HG02884 (cell line): ENCODE measurements at regions not wholly inside any gene's neighbourhood (a gene's known extent, or its start where the extent isn't known, plus 50 kb on each side); places are given as distances from the start of the nearest gene placed in this dataset.

Experiments used
- ATAC-seq: cut with Tn5 transposase; IDR thresholded peaks from one replicate; pipeline ENCODE4 v1.9.1; 2021; ENCODE audit warnings: mild to moderate bottlenecking, moderate library complexity; ENCODE audit not compliant: unreplicated experiment

DNA sequence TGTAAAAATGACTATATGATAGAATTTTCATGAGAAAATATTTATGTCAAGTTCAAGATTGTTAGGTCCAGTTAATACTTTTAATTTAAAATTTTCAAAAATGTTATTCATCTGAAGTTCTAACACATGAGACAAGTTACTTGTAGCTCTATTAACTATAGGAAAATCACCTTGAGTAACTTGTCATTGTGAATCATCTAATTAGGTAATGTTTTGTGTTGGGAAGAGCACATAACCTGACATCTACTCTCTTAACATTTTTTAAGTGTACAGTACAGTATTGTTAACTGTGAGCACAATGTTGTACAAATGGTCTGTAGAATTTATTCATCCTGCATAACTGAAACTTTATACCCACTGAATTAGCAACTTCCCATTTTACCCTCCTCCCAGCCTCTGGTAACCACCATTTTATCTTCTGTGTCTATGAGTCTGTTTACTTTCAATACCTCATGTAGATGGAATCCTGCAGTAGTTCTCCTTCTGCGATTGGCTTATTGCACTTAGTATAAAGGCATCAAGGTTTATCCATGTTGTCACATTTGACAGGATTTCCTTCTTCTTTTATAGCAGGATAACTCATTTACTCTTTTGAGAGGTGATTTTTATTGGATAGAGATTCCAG is 54.6 kb downstream of the ARL4A start:
- ATAC-seq = no peak

DNA sequence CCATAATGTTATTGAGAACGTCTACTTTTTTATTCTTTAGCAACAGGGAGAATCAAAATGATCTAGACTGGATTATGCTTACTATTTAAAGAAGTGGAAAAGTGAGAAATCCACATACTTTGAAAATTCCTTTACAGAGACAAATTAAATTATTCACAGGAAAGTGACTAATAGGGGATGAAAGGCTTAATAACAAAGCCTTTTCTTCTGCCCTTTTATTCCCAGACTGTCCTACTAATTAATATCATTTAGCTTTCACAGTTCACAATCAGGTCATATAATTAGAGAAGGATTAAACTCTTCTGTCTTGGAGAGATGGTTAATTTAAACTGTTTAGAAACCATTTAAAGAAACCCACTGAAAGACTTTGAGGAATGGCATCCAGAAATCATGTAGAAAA is 58.8 kb downstream of the ARL4A start:
- no peak for ATAC-seq

DNA sequence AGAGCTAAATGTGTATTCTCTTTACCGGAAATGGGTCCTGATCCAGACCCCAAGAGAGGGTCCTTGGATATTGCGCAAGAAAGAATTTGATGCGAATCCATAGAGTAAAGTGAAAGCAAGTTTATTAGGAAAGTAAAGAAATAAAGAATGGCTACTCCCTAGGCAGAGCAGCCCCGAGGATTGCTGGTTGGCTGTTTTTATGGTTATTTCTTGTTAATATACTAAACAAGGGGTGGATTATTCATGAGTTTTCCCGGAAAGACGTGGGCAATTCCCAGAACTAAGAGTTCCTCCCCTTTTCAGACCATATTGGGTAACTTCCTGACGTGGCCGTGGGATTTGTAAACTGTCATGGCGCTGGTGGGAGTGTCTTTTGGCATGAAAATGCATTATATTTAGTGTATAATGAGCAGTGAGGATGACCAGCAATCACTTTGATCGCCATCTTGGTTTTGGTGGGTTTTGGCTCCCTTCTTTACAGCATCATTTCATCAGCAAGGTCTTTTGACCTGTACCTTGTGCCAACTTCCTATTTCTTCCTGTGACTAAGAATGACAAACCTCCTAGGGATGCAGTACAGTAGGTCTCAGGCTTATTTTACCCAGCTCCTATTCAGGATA is 60.4 kb downstream of the ARL4A start:
- ATAC-seq = no peak

DNA sequence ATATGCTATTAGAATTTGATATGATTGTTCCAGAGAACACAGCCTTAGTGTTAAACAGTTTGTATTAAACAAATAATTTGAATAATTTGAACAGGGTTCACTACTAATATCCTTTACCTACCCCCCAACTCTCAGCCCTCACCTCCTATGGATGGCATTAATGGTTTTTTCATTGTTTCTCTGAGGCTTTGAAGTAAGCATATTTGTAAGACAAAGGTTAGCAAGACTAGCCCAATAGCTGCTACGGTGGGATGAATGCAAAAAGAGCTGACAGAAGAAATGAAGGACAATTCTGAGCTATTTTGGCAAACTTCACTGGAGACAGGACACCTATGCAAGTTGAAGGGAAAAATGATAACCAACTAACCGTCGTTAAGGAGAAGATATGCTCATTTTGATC is 61.6 kb downstream of the ARL4A start:
- ATAC-seq = no peak

DNA sequence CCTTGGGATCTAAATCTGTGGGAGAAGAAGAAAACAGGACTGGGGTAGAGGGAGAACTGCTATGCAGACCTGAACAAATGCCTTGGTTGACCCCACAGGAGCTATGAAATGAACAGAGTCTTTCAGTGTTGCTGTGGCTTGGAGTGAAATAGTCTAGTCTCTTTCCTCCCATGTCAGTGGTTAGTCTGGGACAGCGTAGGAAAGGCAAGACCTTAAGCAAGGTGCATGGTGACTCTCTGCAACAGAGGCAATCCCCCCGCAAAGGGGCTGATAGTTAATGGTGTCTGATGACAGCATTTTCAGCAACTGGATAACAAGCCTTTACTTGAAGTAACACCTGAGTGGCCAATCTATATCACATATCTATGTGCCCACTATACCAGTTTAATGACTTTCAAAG is 62.3 kb downstream of the ARL4A start:
- ATAC-seq = no peak

DNA sequence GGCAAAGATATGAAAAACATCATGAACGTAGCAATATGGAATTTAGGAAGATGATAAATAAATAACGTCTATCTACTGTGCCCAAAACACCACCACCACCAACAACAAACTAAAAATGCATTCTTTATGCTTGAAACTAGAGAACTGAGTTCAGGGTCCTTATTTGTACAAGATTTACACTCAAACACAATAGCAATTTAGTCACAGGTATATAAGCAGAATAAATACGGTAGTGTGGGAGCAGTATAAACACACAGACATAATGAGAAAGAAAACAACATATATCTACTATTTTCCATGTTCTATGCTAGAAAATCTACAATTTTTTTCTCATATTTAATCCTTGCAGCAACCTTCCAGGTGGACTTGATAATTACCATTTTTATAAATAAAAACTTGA is 64.3 kb downstream of the ARL4A start:
- ATAC-seq = no peak

DNA sequence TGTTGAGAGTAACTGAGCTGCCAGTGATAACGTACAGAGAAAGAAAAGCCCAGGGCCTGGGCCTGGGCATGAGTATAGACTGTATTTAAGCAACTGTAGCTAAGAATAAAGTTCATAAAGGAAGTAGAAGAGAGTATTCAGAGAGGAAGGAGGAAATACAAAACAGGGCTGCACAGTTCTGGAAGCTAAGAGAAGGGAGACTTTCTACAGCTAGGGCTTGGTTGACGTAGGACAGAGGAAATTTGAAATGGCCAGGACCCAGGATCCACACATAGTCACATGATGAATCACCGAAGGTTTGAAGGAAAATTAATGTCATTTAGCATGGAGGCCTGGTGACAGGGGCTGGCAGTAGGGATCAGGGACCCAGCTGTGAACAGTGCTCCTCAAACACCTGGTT is 66.7 kb downstream of the ARL4A start:
- ATAC-seq = no peak

DNA sequence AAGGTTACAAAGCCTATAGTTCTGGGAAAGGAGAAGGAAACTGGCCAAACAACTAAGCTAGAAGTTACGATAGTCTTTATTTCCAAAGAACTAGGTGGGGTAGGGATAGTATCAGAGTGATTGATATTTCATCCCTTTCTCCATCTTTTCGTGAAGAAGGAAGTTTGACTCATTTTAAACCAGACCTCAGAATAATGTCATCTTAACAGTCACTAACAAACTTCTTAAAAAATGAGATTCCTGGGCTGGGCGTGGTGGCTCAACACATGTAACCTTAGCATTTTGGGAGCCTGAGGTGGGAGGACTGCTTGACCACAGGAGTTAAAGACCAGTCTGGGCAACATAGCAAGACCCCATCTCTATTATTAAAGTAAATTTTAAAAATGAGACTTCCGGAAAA is 69.4 kb downstream of the ARL4A start:
- ATAC-seq = no peak

DNA sequence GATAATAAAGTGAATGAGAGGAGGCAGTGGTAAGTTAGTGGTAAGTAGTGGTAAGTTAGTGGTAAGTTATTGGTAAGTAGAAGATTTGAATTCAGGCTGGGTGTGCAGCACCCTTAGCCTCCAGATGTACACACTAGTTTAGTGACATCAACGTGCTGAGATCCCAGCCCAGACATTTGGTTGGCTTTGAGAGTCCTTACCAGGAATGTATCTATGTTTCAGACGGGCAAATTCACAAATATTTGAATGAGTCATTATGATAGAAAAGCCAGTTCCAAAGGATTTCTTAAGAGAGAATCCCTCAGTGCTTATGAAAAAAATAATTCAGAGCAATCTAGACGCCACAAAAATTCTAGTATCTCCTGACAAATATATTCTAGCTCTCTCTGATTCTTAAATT is 70.0 kb downstream of the ARL4A start:
- no peak for ATAC-seq

DNA sequence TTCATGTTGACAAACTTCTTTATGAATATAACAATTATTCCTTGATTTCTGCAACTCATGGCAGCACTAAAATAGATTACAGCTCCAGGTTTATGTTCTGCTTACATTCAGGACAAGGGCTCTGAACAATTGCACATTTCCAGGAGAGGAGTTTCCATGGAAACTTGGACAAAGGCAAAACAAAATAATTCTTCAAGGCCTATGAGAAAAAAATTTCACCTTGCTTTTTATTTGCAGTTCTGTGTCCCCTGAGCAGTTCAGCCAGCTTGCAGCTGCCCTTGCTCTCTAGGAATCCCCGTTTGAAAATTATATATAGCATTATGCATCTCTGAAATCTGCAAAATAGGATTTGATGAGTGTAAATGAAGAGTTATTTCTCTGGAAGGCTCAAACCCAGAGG is 71.7 kb downstream of the ARL4A start:
- no peak for ATAC-seq

DNA sequence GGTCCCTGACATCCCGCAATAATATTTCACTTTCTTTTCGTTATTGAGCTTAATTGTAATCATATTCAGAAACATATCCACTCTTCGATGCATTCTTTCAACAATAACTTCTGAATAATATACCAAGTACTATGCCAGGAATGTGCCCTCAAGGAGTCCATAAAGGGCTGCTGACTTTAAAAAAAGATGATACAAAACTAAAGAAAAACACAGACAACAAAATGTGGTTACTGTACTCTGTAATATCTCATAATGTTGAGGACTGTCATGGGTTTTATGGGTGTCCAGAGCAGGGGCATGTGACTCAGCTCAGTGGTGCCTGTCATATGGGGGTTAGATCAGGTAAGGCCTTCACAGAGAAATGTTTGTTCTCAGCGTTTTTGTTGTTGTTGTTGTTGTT is 73.7 kb downstream of the ARL4A start:
- no peak for ATAC-seq

DNA sequence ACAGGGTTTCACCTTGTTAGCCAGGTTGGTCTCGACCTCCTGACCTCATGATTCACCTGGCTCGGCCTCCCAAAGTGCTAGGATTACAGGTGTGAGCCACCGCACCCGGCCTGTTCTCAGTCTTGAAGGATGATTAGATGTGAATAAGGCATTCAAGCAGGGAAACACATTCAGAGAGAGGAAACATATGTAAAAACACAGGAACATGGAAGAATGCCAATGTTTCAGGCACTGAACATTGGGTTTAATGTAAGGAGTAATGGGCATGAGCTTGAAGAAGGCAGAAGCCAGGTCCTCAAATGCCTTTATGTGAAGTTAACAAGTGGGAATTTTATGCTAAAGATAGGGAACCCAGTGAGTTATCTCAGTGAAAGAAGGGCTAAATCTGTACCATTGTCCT is 74.3 kb downstream of the ARL4A start:
- ATAC-seq = no peak

DNA sequence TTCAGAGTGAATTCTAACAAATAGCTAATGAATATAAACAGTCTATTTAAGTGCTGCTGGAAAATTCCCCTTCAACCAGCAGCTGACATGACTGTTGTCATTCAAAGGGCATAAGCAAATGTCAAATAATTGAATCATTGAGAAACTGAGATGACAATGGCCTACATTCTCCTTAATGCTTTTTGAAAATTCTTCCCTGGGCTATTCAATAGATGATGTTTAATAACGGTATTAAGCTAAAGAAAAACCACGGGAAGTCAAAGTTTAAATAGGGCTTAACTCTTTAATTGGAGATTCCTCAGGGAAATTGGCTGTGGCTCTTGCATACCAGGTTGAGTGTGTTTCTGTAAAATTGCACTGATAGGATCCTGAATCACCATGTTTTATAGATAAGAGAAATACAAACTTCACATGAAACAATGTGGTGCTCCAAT is 77.0 kb downstream of the ARL4A start:
- ATAC-seq = no peak

DNA sequence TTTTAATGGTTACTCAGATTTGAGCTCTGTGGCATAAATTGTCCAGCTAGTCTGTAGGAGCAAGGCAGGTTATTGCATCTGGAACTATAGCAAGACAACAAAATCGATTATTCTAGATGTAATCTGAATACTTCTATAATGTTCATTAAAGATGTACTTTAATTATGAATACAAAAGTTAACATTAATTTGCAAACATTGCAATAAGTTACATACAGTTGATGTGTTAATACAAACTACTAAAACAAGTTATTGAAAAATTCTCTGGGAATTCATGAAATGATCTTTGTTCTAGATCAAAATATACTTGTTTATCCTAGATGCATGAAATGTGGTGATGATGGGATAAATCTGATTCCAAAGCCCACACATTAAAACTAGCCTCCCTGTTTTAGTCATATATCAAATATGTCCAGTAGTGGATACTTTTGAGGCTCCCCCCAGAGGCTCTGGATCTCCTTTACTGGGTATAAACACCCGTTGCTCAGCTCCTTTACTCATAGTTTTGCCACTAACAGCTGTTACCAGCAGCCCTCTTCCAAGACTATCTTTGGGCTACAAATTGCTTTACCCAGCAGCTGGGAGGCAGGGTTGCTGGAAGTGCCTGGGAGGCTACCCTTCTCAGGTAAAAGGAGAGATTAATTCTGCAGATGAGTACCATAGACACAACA is 78.1 kb downstream of the ARL4A start:
- ATAC-seq = no peak

DNA sequence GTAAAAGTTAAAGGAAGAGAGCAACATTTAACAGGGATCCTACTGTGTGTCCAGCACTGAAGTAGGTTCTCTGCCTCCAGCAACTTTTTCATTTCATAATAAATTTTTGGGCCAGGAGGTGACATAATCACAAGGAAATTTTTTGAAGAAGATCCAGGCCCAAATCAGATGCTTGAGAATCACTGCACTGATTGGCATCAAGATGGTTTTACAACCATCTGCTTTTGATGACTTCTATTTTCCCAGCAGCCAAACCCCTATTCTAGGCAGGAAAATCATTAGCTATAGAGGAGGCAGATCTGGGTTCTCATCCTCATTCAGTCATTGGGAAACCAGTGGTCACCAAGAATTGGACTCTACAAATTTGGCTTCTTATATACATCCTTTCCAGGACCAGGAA is 79.0 kb downstream of the ARL4A start:
- no peak for ATAC-seq

DNA sequence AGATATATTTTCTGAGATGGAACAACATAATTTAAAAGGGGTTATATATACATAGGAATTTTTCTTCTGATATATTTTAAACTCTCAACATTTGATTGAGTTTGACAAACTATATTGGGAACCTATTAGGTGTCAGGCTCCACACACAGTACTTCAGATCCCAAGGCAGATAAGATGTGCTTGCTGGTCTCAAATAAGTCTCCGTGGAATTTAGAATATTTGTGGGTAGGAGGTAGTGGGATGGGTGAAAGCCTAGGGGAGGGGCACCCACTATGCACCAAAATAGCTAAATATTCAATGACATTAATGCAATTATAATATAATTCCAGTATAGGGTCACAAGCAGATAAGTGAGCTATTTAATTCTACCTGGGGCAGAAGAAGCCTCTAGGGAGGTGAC is 81.5 kb downstream of the ARL4A start:
- no peak for ATAC-seq

DNA sequence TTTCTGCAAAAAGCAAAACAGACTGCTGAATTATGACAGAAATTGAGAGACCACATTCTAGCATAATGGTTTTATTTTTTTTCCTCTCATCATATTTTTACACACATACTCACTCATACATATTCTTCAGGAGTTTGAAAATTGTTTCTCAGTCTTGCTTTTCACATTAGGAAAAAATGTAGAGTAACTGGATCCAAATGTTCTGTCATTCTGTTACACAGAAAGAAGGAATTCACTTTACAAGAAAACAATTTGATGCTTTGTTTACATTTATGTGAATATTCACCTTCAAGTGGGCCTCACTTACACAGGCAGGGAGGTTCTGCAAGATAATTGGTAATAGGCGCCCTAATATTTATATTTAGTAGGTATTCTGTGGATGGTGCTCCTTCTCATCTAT is 82.0 kb downstream of the ARL4A start:
- no peak for ATAC-seq

DNA sequence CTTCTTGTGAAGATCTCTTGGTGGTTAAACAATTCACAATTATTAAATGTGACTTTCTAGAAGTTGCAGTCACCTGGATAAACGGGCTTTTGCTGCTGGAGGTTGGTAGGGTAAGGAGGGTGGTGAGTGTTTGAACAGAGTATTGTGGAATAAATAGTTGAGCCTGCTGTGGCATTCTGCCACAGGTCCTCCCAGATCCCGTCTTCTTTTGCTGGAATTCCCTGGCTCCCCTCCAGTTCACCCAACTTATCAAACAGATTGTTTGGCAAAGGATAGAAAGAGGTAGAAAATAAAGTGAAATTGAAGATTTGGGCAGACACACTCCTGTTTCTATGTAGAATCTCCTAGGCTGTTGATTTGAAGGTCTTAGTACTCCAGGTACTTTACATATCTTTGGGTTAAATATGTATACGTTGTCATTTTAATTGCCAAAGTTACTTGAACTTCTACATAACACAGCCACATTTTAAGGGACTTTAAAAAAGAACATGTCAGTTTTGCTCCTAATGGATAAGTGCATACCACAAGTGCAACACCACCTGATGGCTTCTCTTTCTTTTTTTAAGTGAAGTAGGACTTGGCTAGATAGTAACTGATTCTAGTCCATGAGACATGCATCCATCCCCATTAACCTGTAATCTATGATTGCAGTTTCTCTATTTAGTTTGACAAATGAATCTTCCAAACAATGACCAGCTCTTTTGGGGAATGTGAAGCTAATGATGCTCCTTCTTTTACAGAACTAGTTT is 83.0 kb downstream of the ARL4A start:
- ATAC-seq = no peak

DNA sequence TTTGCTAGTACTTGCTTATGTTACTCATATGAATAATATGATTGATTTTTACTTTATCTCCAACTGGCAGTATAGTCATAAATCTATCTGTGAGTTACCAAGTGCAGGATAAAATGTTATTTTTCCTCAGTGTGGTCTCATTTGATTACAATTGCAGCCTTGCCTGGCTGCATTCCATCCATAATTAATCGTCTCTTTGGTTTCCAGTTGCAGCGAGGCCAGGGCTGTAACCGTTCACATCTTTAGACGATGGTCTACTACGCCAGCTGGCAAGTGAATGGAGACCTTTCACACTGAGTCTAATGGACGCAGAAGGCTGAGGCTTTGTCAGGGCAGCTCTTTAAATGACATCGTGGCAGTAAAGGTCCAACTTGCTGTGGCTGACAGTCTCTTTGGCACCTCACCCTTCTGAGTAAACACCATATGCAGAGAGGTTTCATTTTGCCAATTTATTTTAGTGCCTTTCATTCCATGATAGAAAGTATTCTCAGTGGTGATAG is 84.0 kb downstream of the ARL4A start:
- no peak for ATAC-seq

DNA sequence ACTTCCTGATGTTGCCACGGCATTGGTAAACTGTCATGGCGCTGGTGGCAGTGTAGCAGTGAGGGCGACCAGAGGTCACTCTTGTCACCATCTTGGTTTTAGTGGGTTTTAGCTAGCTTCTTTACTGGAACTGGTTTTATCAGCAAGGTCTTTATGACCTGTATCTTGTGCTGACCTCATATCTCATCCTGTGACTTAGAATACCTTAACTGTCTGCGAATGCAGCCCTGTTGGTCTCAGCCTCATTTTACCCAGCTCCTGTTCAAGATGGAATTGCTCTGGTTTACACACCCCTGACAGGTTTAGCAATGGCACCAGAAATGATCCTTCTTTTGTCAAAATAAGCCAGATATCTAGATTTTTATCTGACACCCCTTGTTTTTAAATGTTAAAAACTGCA is 85.3 kb downstream of the ARL4A start:
- no peak for ATAC-seq

DNA sequence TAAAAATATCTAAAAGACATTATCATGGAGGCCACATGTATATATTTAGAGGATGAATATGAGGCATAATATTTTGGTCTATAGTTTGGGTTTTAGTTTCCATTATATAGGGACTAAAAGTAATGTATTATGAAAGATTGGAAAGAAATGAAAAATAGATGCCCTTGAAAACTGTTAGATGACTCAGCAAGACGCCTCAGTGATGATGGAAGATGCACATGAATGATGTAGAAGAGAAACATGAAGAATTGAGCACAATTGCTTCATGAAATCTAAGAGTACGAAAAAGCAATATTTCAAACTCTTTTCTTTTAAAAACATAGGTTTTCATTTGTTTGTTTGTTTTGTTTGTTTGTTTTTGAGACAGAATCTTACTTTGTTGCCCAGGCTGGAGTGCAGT is 89.8 kb downstream of the ARL4A start:
- ATAC-seq = no peak

DNA sequence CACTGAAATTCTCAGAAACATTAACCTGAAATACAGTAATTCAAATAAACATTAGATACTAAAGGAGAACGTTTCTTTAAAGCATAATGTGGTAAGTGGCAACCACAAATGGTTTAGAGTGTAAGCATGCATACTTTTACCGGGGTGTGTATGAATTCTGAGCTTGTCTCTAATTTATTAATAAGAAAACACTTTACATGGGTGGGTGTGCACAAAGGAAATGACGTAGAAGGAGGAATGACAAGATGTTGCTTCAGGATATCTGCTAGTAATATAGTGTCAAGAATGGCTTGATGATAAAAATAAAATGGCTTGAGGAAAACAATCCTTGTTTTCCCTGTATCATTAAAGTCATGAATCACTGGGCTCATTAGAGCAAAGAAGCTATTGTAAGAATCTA is 92.5 kb downstream of the ARL4A start:
- no peak for ATAC-seq
